Mesenchymal stem cell (in vitro differentiated cells and primary cell): ENCODE measurements at regions not wholly inside any gene's neighbourhood (a gene's known extent, or its start where the extent isn't known, plus 50 kb on each side); places are given as distances from the start of the nearest gene placed in this dataset.

ENCODE experiments used
- DNase-seq: peaks from one replicate; pipeline ENCODE4 v3.0.0-alpha.2; 2013
- H2AFZ ChIP-seq: one replicate; pipeline ENCODE4 v1.6.1; 2013; ENCODE audit warnings: low read depth, mild to moderate bottlenecking, control low read depth, inconsistent platforms, low read length, moderate library complexity
- H2AK5ac ChIP-seq: 2 replicates; pipeline ENCODE4 v1.6.1; 2013; ENCODE audit warnings: low read length, moderate library complexity, mild to moderate bottlenecking, inconsistent platforms; ENCODE audit not compliant: severe bottlenecking
- H2BK120ac ChIP-seq: one replicate; pipeline ENCODE4 v1.6.1; 2013; ENCODE audit warnings: low read depth, mild to moderate bottlenecking, inconsistent platforms, low read length, moderate library complexity
- H2BK12ac ChIP-seq, 2 experiments: one replicate each; pipeline ENCODE4 v1.6.1; 2013; ENCODE audit warnings: inconsistent platforms in 2 of 2, low read length in 2 of 2, mild to moderate bottlenecking in 2 of 2, moderate library complexity in 2 of 2, control low read depth in 1 of 2
- H2BK15ac ChIP-seq: one replicate; pipeline ENCODE4 v1.6.1; 2013; ENCODE audit warnings: mild to moderate bottlenecking, low read depth, inconsistent platforms; ENCODE audit not compliant: poor library complexity, severe bottlenecking
- H2BK5ac ChIP-seq: 2 replicates; pipeline ENCODE4 v1.6.1; 2013; ENCODE audit warnings: low read depth, mild to moderate bottlenecking, low read length, control low read depth, inconsistent platforms; ENCODE audit not compliant: poor library complexity, severe bottlenecking
- H3K14ac ChIP-seq, 2 experiments: one replicate each; pipeline ENCODE4 v1.6.1; 2013; ENCODE audit warnings: inconsistent platforms in 2 of 2, low read length in 2 of 2, control low read depth in 1 of 2, mild to moderate bottlenecking in 1 of 2, moderate library complexity in 1 of 2
- H3K18ac ChIP-seq, 2 experiments: one replicate each; pipeline ENCODE4 v1.6.1; 2013; ENCODE audit warnings: inconsistent platforms in 2 of 2, low read length in 2 of 2, control low read depth in 1 of 2, low read depth in 1 of 2, mild to moderate bottlenecking in 1 of 2
- H3K23ac ChIP-seq, 2 experiments: one replicate each; pipeline ENCODE4 v1.6.1; 2013; ENCODE audit warnings: inconsistent platforms in 2 of 2, low read length in 2 of 2, mild to moderate bottlenecking in 2 of 2, moderate library complexity in 2 of 2, control low read depth in 1 of 2
- H3K27ac ChIP-seq: 2 replicates; pipeline ENCODE4 v1.5.1; 2013; ENCODE audit warnings: mild to moderate bottlenecking, moderate library complexity, low read length, control low read depth, inconsistent platforms; ENCODE audit not compliant: poor library complexity, severe bottlenecking
- H3K27me3 ChIP-seq, 2 experiments: 2 replicates each; pipeline versions ENCODE4 v1.6.1 to v1.7.0; 2013; ENCODE audit warnings: low read length in 2 of 2, mild to moderate bottlenecking in 2 of 2, moderate library complexity in 2 of 2, control low read depth in 1 of 2, inconsistent platforms in 1 of 2; ENCODE audit not compliant: control insufficient read depth in 1 of 2, insufficient read depth in 1 of 2
- H3K36me3 ChIP-seq, 2 experiments: 2 replicates each; pipeline versions ENCODE4 v1.6.1 to v1.7.0; 2013; ENCODE audit warnings: low read length in 2 of 2, control low read depth in 1 of 2, inconsistent platforms in 1 of 2, low read depth in 1 of 2, mild to moderate bottlenecking in 1 of 2; ENCODE audit not compliant: insufficient read depth in 2 of 2, control insufficient read depth in 1 of 2
- H3K4ac ChIP-seq, 2 experiments: one replicate each; pipeline ENCODE4 v1.6.1; 2013; ENCODE audit warnings: inconsistent platforms in 2 of 2, low read length in 2 of 2, mild to moderate bottlenecking in 2 of 2, moderate library complexity in 2 of 2, control low read depth in 1 of 2, low read depth in 1 of 2
- H3K4me1 ChIP-seq: 2 replicates; pipeline ENCODE4 v1.6.1; 2013; ENCODE audit warnings: low read depth, low read length, control low read depth; ENCODE audit not compliant: control insufficient read depth, insufficient read depth
- H3K4me2 ChIP-seq: 2 replicates; pipeline ENCODE4 v1.6.1; 2013; ENCODE audit warnings: low read length, mild to moderate bottlenecking, inconsistent platforms; ENCODE audit not compliant: poor library complexity, severe bottlenecking
- H3K4me3 ChIP-seq, 2 experiments: 2 replicates each; pipeline versions ENCODE4 v1.5.1 to v1.7.0; 2013; ENCODE audit warnings: low read length in 2 of 2, mild to moderate bottlenecking in 2 of 2, control low read depth in 1 of 2, low read depth in 1 of 2; ENCODE audit not compliant: insufficient read depth in 1 of 2
- H3K79me1 ChIP-seq: replicated peaks from 2 replicates; pipeline ENCODE4 v1.6.1; 2013; ENCODE audit warnings: mild to moderate bottlenecking, control low read depth, low read length, inconsistent platforms; ENCODE audit not compliant: poor library complexity, severe bottlenecking
- H3K9ac ChIP-seq: 2 replicates; pipeline ENCODE4 v1.7.0; 2013; ENCODE audit warnings: mild to moderate bottlenecking, low read length, moderate library complexity
- H3K9me3 ChIP-seq: 2 replicates; pipeline ENCODE4 v1.7.0; 2013; ENCODE audit warnings: mild to moderate bottlenecking, low read length; ENCODE audit not compliant: control insufficient read depth
- H4K8ac ChIP-seq: one replicate; pipeline ENCODE4 v1.6.1; 2013; ENCODE audit warnings: inconsistent platforms, mild to moderate bottlenecking, low read length, moderate library complexity
- H4K91ac ChIP-seq: one replicate; pipeline ENCODE4 v1.6.1; 2013; ENCODE audit warnings: mild to moderate bottlenecking, low read length, inconsistent platforms
- WGBS: methylation state at CpG from one replicate; pipeline ENCODE4 v1.1.7; 2013; ENCODE audit warnings: mixed read lengths; 5-methylcytosine and 5-hydroxymethylcytosine counted together

GRCh38 chr17:33661975-33662374 lies 368.9 kb upstream of the ASIC2 start:
- H3K4ac ChIP-seq: no peak overlapping the region
- WGBS: 67% methylated on average over 2 of the region's 3 CpGs
- H3K9ac ChIP-seq: no peak overlapping the region
- peaks cover 0 to 15% of the 10 kb centered on the region in 2 experiments for H3K27me3 ChIP-seq
- H2BK15ac ChIP-seq: no peak overlapping the region
- H2BK5ac ChIP-seq: no peak overlapping the region
- no peak overlapping the region for H4K8ac ChIP-seq
- no peaks in the 10 kb centered on the region for H3K9me3 ChIP-seq
- no peak overlapping the region for H3K4me2 ChIP-seq
- H3K79me1 ChIP-seq: no peaks in the 10 kb centered on the region
- no peak overlapping the region for H3K18ac ChIP-seq
- H3K4me1 ChIP-seq: no peaks in the 10 kb centered on the region
- no peak overlapping the region for H2AK5ac ChIP-seq
- no peak overlapping the region for H2AFZ ChIP-seq
- H4K91ac ChIP-seq: no peak overlapping the region
- no peak overlapping the region for H3K27ac ChIP-seq
- no peaks in the 10 kb centered on the region for H3K36me3 ChIP-seq
- H3K23ac ChIP-seq: no peak overlapping the region
- H3K14ac ChIP-seq: no peak overlapping the region
- no peak overlapping the region for H2BK120ac ChIP-seq
- H3K4me3 ChIP-seq: no peak overlapping the region
- no peak for DNase-seq
- no peak overlapping the region for H2BK12ac ChIP-seq

GRCh38 chr17:33664116-33664840 lies 371.2 kb upstream of the ASIC2 start:
- Histone ChIP-seq H3K14ac (no peak overlapping the region), H2BK15ac (no peak overlapping the region), H3K9me3 (no peaks in the 10 kb centered on the region), H3K4me2 (no peak overlapping the region), H2BK12ac (no peak overlapping the region), H3K27ac (no peak overlapping the region), H3K36me3 (no peaks in the 10 kb centered on the region), H4K8ac (no peak overlapping the region), H3K9ac (no peak overlapping the region), H4K91ac (no peak overlapping the region), H3K79me1 (no peaks in the 10 kb centered on the region), H2AK5ac (no peak overlapping the region), H3K27me3 (peaks cover 0 to 9% of the 10 kb centered on the region in 2 experiments), H2AFZ (no peak overlapping the region), H3K4me1 (no peaks in the 10 kb centered on the region), H3K4me3 (no peak overlapping the region), H3K23ac (no peak overlapping the region), H2BK120ac (no peak overlapping the region), H2BK5ac (no peak overlapping the region), H3K4ac (no peak overlapping the region), H3K18ac (no peak overlapping the region)
- no peak for DNase-seq
- 74% methylated on average over 7 of the region's 8 CpGs for WGBS

- Histone ChIP-seq H3K14ac (no peak overlapping the region), H3K27ac (no peak overlapping the region), H3K18ac (no peak overlapping the region), H3K9me3 (no peaks in the 10 kb centered on the region), H3K36me3 (no peaks in the 10 kb centered on the region), H2AK5ac (no peak overlapping the region), H3K4me2 (no peak overlapping the region), H2BK120ac (no peak overlapping the region), H2AFZ (no peak overlapping the region), H3K27me3 (peaks cover 0 to 14% of the 10 kb centered on the region in 2 experiments), H3K4me3 (no peak overlapping the region), H3K79me1 (no peaks in the 10 kb centered on the region), H4K91ac (no peak overlapping the region), H3K9ac (no peak overlapping the region), H2BK12ac (no peak overlapping the region), H2BK5ac (no peak overlapping the region), H4K8ac (no peak overlapping the region), H3K4me1 (no peaks in the 10 kb centered on the region), H3K4ac (no peak overlapping the region), H3K23ac (no peak overlapping the region), H2BK15ac (no peak overlapping the region)
- 84% methylated on average over 11 of the region's 12 CpGs for WGBS
- DNase-seq: no peak
Measured at GRCh38 chr17:33667052-33667509, 374.0 kb upstream of the ASIC2 start.

- H3K14ac ChIP-seq: no peak overlapping the region
- H3K36me3 ChIP-seq: no peaks in the 10 kb centered on the region
- H3K9me3 ChIP-seq: no peaks in the 10 kb centered on the region
- H2BK15ac ChIP-seq: no peak overlapping the region
- H3K27ac ChIP-seq: no peak overlapping the region
- no peaks in the 10 kb centered on the region for H3K4me1 ChIP-seq
- 63% methylated on average over 4 of the region's 4 CpGs for WGBS
- no peak overlapping the region for H2AK5ac ChIP-seq
- no peak overlapping the region for H3K4me3 ChIP-seq
- H2BK12ac ChIP-seq: no peak overlapping the region
- no peak overlapping the region for H4K8ac ChIP-seq
- H3K4ac ChIP-seq: no peak overlapping the region
- H2AFZ ChIP-seq: no peak overlapping the region
- H3K27me3 ChIP-seq: peaks cover 0 to 19% of the 10 kb centered on the region in 2 experiments
- H4K91ac ChIP-seq: no peak overlapping the region
- no peak overlapping the region for H3K4me2 ChIP-seq
- no peak overlapping the region for H3K9ac ChIP-seq
- DNase-seq: no peak
- H2BK120ac ChIP-seq: no peak overlapping the region
- H3K18ac ChIP-seq: no peak overlapping the region
- no peak overlapping the region for H3K23ac ChIP-seq
- H2BK5ac ChIP-seq: no peak overlapping the region
- H3K79me1 ChIP-seq: no peaks in the 10 kb centered on the region
Measured at GRCh38 chr17:33667671-33668070, 374.6 kb upstream of the ASIC2 start.
